HG03159 (cell line): ENCODE measurements at regions not wholly inside any gene's neighbourhood (a gene's known extent, or its start where the extent isn't known, plus 50 kb on each side); places are given as distances from the start of the nearest gene placed in this dataset.

ENCODE experiments used
- ATAC-seq: cut with Tn5 transposase; IDR thresholded peaks from one replicate; pipeline ENCODE4 v1.9.1; 2021; ENCODE audit warnings: mild to moderate bottlenecking, moderate library complexity; ENCODE audit not compliant: unreplicated experiment

GRCh38 chr4:18540349-18540748 is 518.8 kb upstream of the LCORL start:
- ATAC-seq: no peak

GRCh38 chr4:18538121-18538520 is 516.6 kb upstream of the LCORL start:
- ATAC-seq: no peak

GRCh38 chr4:18536428-18536827 is 514.9 kb upstream of the LCORL start:
- no peak for ATAC-seq

- ATAC-seq: no peak
Measured at GRCh38 chr4:18535948-18536347, 514.4 kb upstream of the LCORL start.

- ATAC-seq: no peak
Measured at GRCh38 chr4:18533262-18533775, 511.8 kb upstream of the LCORL start.

- no peak for ATAC-seq
Measured at GRCh38 chr4:18531731-18532130, 510.2 kb upstream of the LCORL start.

- ATAC-seq: no peak
Measured at GRCh38 chr4:18529482-18529881, 507.9 kb upstream of the LCORL start.

- no peak for ATAC-seq
Measured at GRCh38 chr4:18524667-18525066, 503.1 kb upstream of the LCORL start.

- no peak for ATAC-seq
Measured at GRCh38 chr4:18518098-18518497, 496.5 kb upstream of the LCORL start.

- ATAC-seq: no peak
Measured at GRCh38 chr4:18513861-18514260, 492.3 kb upstream of the LCORL start.

- no peak for ATAC-seq
Measured at GRCh38 chr4:18512718-18513117, 491.2 kb upstream of the LCORL start.

GRCh38 chr4:18511727-18512126 is 490.2 kb upstream of the LCORL start:
- no peak for ATAC-seq

GRCh38 chr4:18508786-18509185 is 487.2 kb upstream of the LCORL start:
- no peak for ATAC-seq

GRCh38 chr4:18480928-18481327 is 459.4 kb upstream of the LCORL start:
- no peak for ATAC-seq

- no peak for ATAC-seq
Measured at GRCh38 chr4:18480342-18480741, 458.8 kb upstream of the LCORL start.

GRCh38 chr4:18479825-18480224 is 458.3 kb upstream of the LCORL start:
- no peak for ATAC-seq

GRCh38 chr4:18463987-18464559 is 442.5 kb upstream of the LCORL start:
- no peak for ATAC-seq

GRCh38 chr4:18458465-18458864 is 436.9 kb upstream of the LCORL start:
- ATAC-seq: no peak

GRCh38 chr4:18454349-18454748 is 432.8 kb upstream of the LCORL start:
- no peak for ATAC-seq

GRCh38 chr4:18445110-18445509 is 423.6 kb upstream of the LCORL start:
- ATAC-seq: no peak

GRCh38 chr4:18444206-18444605 is 422.7 kb upstream of the LCORL start:
- no peak for ATAC-seq

- no peak for ATAC-seq
Measured at GRCh38 chr4:18442957-18443356, 421.4 kb upstream of the LCORL start.

- no peak for ATAC-seq
Measured at GRCh38 chr4:18441676-18442075, 420.1 kb upstream of the LCORL start.
